ENCODE measurements at regions not wholly inside any gene's neighbourhood (a gene's known extent, or its start where the extent isn't known, plus 50 kb on each side); places are given as distances from the start of the nearest gene placed in this dataset.

- no peak for TF ChIP-seq PRDM10 (IDR thresholded peaks at IDR 0.05; ENCODE audit: partially characterized antibody)
- TF ChIP-seq FOXK2 (conservative IDR thresholded peaks at IDR 0.05 in 1 of 2, IDR thresholded peaks at IDR 0.05 in 1 of 2; ENCODE audit: low read depth in 2 of 2), result no peak
- TF ChIP-seq CCNT2 (IDR thresholded peaks at IDR 0.05; ENCODE audit: borderline replicate concordance, extremely low read depth, insufficient read length, low read depth, low read length), result no peak
- no peak for TF ChIP-seq LCOR (CRISPR knock-in tag; IDR thresholded peaks at IDR 0.05)
- TF ChIP-seq CTCF (IDR thresholded peaks at IDR 0.05 in 2 of 3, conservative IDR thresholded peaks at IDR 0.05 in 1 of 3; ENCODE audit: insufficient read depth in 2 of 3, low read depth in 1 of 3, low read length in 3 of 3), result no peak
- TF ChIP-seq TARDBP (IDR thresholded peaks at IDR 0.05), result no peak
- no peak for TF ChIP-seq USF2 (CRISPR knock-in tag; IDR thresholded peaks at IDR 0.05)
- TF ChIP-seq SOX6 (IDR thresholded peaks at IDR 0.05), result no peak
- no peak for TF ChIP-seq TBP (optimal IDR thresholded peaks at IDR 0.05; ENCODE audit: low read depth, low read length)
- TF ChIP-seq, protein P1, sequence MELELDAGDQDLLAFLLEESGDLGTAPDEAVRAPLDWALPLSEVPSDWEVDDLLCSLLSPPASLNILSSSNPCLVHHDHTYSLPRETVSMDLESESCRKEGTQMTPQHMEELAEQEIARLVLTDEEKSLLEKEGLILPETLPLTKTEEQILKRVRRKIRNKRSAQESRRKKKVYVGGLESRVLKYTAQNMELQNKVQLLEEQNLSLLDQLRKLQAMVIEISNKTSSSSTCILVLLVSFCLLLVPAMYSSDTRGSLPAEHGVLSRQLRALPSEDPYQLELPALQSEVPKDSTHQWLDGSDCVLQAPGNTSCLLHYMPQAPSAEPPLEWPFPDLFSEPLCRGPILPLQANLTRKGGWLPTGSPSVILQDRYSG (tag; conservative IDR thresholded peaks at IDR 0.05; ENCODE audit: low read depth), result no peak
- no peak for TF ChIP-seq SPI1 (IDR thresholded peaks at IDR 0.05; ENCODE audit: borderline replicate concordance, low read depth, low read length)
- no peak for TF ChIP-seq RAD21 (CRISPR knock-in tag; conservative IDR thresholded peaks at IDR 0.05 in 1 of 2, IDR thresholded peaks at IDR 0.05 in 1 of 2)
- TF ChIP-seq, protein P2, sequence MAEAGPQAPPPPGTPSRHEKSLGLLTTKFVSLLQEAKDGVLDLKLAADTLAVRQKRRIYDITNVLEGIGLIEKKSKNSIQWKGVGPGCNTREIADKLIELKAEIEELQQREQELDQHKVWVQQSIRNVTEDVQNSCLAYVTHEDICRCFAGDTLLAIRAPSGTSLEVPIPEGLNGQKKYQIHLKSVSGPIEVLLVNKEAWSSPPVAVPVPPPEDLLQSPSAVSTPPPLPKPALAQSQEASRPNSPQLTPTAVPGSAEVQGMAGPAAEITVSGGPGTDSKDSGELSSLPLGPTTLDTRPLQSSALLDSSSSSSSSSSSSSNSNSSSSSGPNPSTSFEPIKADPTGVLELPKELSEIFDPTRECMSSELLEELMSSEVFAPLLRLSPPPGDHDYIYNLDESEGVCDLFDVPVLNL (CRISPR knock-in tag; IDR thresholded peaks at IDR 0.05; ENCODE audit: low read depth), result no peak
- no peak for TF ChIP-seq POLR2A (conservative IDR thresholded peaks at IDR 0.05)
These were observed 560.7 kb downstream of the ZNF608 start for GRCh38 chr5:124185716-124186115.

All from K562 (cell line).